Type B pancreatic cell (in vitro differentiated cells): ENCODE measurements at regions not wholly inside any gene's neighbourhood (a gene's known extent, or its start where the extent isn't known, plus 50 kb on each side); places are given as distances from the start of the nearest gene placed in this dataset.
"Not testable (repeated sequence)": the region's sequence is repeated elsewhere in the genome, so short reads cannot be mapped to it uniquely, and the experiment has no call there.

ENCODE experiments used
- DNase-seq: peaks from one replicate; pipeline ENCODE4 v3.0.0; 2021; ENCODE audit warnings: mixed read lengths; ENCODE audit not compliant: unreplicated experiment; ENCODE audit errors: extremely low spot score
- H3K27ac Mint-ChIP-seq: 2 replicates; pipeline ENCODE4 v1.8.0; 2021; ENCODE audit warnings: mild to moderate bottlenecking, mixed read lengths
- H3K27me3 Mint-ChIP-seq: 2 replicates; pipeline ENCODE4 v1.8.0; 2021; ENCODE audit warnings: mixed read lengths
- H3K36me3 Mint-ChIP-seq: 2 replicates; pipeline ENCODE4 v1.8.0; 2021; ENCODE audit warnings: mixed read lengths
- H3K4me1 Mint-ChIP-seq: one replicate; pipeline ENCODE4 v1.8.0; 2021; ENCODE audit warnings: mixed read lengths; ENCODE audit not compliant: unreplicated experiment
- H3K4me3 Mint-ChIP-seq: 2 replicates; pipeline ENCODE4 v1.8.0; 2021; ENCODE audit warnings: mild to moderate bottlenecking, mixed read lengths
- H3K9me3 Mint-ChIP-seq: 2 replicates; pipeline ENCODE4 v1.8.0; 2021; ENCODE audit warnings: mixed read lengths
- CTCF ChIP-seq: fragments of 200-600 bp; sonication (generic); conservative IDR thresholded peaks from 2 replicates; pipeline ENCODE4 v1.5.0; 2021; ENCODE audit warnings: antibody characterized with exemption, mild to moderate bottlenecking

- Mint-ChIP-seq H3K27me3 (no peaks in the 10 kb centered on the region), H3K4me1 (peaks cover 10% of the 10 kb centered on the region), H3K36me3 (no peaks in the 10 kb centered on the region), H3K4me3 (no peak overlapping the region), H3K9me3 (no peaks in the 10 kb centered on the region), H3K27ac (no peak overlapping the region)
- DNase-seq = no peak
- no peak for TF ChIP-seq CTCF
These were observed 74.6 kb downstream of the LMO4 start for GRCh38 chr1:87403061-87403820.

DNA sequence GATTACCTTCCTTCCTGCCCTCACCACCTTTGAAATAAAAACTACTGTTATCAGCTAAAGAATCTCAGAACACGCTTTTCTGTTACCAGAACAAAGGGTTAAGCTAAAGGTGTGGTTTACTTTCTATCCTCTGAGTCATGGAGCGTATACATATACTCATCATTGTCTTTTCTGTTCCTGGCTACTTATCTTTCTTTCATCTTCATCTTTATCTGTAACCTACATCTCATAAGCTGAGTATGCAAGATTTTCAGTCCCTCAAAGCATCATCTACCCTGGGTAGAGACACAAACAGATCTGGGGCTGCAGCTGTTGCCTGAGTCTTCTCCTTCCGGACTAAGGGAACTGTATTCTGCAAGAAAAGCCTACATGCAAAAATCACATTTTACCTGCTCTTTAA is 75.6 kb downstream of the LMO4 start:
- Mint-ChIP-seq H3K27ac (no peak overlapping the region), H3K4me1 (peaks cover 10% of the 10 kb centered on the region), H3K4me3 (no peak overlapping the region), H3K36me3 (no peaks in the 10 kb centered on the region), H3K9me3 (no peaks in the 10 kb centered on the region), H3K27me3 (no peaks in the 10 kb centered on the region)
- no peak for TF ChIP-seq CTCF
- DNase-seq = no peak

- Mint-ChIP-seq H3K4me1 (peaks cover 5% of the 10 kb centered on the region), H3K27me3 (no peaks in the 10 kb centered on the region), H3K27ac (no peak overlapping the region), H3K4me3 (no peak overlapping the region), H3K9me3 (no peaks in the 10 kb centered on the region), H3K36me3 (no peaks in the 10 kb centered on the region)
- no peak for DNase-seq
- no peak for TF ChIP-seq CTCF
These were observed 80.1 kb downstream of the LMO4 start for GRCh38 chr1:87408665-87409248.

DNA sequence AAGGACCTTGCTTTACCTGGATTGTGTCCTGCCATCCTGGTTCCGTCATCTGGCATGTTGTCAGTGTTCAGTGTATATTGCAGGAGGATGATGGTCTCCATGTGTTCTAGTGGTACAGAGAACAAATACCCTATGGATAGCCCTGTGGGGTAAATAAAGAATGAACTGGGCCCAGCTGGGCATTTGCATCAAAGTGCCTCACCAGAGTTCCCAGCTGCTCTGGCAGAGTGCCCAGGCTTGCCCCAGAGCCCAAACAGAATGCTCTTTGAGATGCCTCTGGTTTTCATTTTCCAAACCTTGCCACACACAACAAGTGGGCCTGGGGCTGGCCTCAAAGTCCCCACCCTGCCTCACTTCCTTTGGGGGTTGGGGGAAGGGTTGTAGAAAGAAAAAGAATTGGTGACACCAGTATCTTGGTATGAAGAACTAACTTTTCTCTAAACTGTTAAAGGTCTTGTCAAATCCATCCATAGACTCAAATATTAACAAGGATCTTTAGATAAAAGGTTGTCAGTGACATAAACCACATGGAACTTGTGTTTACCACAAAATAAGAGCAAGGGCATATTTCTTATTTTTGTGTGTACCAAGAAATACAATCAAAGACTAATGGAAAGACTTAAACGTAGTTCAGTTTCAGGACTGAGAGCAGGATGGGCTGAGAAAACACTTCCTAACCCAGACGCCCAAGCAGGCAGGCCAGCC is 82.2 kb downstream of the LMO4 start:
- Mint-ChIP-seq H3K4me3 (no peak overlapping the region), H3K4me1 (peaks cover 5% of the 10 kb centered on the region), H3K9me3 (peaks cover 5% of the 10 kb centered on the region), H3K36me3 (no peaks in the 10 kb centered on the region), H3K27ac (no peak overlapping the region), H3K27me3 (no peaks in the 10 kb centered on the region)
- no peak for TF ChIP-seq CTCF
- no peak for DNase-seq

DNA sequence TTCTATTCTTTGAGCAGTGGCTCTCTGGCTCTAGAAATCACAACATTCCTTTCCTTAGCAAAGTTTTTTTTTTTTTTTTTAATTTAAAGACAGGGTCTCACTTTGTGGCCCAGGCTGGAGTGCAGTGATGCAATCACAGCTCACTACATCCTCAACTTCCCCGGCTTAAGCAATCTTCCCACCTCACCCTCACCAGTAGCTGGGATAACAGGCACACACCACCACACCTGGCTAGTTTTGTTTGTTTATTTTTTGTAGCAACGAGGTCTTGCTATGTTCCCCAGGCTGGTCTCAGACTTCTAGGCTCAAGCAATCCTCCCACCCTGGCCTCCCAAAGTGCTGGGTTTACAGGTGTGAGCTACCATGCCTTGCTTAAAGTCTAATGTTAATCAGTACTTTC is 85.2 kb downstream of the LMO4 start:
- H3K27ac Mint-ChIP-seq, DNase-seq, H3K4me3 Mint-ChIP-seq, H3K4me1 Mint-ChIP-seq, H3K36me3 Mint-ChIP-seq, H3K9me3 Mint-ChIP-seq, H3K27me3 Mint-ChIP-seq: not testable (repeated sequence)

DNA sequence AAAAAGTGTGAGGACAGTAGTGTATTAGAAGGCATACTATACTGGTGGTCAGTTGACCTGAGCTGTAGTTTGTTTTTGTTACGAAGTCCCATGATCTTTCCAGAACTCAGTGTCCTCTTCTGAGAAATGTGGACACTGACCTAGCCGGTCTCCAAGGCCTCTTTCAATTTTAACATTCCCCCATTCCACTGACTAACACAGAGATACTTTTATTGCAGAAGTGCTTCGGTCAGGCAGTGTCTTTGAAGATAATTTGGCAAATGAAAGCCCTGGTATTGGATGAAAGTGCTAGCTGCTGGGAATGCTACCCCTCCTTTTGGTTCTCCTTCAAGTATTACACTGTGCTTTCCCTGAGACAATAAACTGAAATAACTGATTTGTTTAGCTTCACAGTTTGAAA is 89.4 kb downstream of the LMO4 start:
- H3K4me3 Mint-ChIP-seq = no peak overlapping the region
- TF ChIP-seq CTCF = no peak
- H3K27me3 Mint-ChIP-seq = no peaks in the 10 kb centered on the region
- peaks cover 14% of the 10 kb centered on the region for H3K9me3 Mint-ChIP-seq
- DNase-seq = no peak
- no peak overlapping the region for H3K27ac Mint-ChIP-seq
- no peaks in the 10 kb centered on the region for H3K36me3 Mint-ChIP-seq
- peaks cover 4% of the 10 kb centered on the region for H3K4me1 Mint-ChIP-seq
